HG03571 (cell line): ENCODE measurements at regions not wholly inside any gene's neighbourhood (a gene's known extent, or its start where the extent isn't known, plus 50 kb on each side); places are given as distances from the start of the nearest gene placed in this dataset.

Experiments used
- ATAC-seq: cut with Tn5 transposase; IDR thresholded peaks from one replicate; pipeline ENCODE4 v1.9.1; 2021; ENCODE audit not compliant: unreplicated experiment

DNA sequence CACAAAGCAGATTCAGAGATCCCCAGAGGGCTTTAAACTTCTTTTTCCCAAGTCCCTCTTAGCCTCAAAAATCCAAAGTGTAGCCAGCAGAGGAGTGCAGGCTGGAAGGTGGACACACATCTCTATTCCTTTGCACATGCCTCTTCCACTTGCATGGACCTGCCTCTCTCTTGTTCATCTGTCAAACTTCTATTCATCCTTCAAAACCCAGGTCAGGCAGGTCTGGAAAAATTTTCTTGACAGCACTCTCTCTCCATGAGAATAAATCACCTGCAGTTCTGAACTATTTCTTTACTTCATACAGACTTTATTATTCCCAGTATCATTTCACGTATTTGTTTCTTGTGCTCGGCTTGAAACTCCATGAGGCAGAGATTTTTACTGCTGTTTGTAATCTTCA is 127.5 kb downstream of the SS18 start:
- no peak for ATAC-seq

GRCh38 chr18:25962176-25962575 is 128.2 kb downstream of the SS18 start:
- no peak for ATAC-seq

- ATAC-seq, result no peak
Observed at GRCh38 chr18:25957017-25957416, 133.4 kb downstream of the SS18 start.

DNA sequence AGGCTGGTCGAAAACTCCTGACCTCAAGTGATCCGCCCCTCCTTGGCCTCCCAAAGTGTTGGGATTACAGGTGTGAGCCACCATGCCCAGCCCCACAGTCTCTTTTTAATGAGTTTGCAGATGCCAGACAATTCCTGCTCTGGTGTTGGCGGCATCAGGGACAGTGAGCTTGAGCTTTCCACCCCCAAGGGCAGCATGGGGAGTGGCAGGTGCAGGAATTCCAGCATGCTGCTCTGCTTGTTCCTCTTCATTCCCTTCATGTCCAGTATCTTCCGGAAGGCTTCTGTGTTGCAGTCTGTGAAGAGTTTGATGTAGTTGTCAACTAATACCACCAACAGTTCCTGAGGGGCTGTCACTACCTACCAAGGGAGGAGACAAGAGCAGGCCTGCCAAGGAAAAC is 137.3 kb downstream of the SS18 start:
- ATAC-seq, result no peak

DNA sequence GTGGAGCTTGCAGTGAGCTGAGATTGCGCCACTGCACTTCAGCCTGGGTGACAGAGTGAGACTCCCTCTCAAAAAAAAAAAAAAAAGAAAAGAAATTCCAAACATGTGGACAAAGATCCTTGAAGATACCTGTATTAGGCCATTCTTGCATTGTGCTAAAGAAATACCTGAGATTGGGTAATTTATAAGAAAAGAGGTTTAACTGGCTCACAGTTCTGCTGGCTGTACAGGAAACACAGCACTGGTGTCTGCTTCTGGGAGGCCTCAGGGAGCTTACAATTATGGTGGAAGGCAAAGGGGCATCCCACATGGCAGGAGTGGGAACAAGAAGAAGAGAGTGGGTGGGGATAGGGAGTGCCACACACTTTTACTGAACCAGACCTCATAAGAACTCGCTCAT is 140.1 kb downstream of the SS18 start:
- no peak for ATAC-seq

DNA sequence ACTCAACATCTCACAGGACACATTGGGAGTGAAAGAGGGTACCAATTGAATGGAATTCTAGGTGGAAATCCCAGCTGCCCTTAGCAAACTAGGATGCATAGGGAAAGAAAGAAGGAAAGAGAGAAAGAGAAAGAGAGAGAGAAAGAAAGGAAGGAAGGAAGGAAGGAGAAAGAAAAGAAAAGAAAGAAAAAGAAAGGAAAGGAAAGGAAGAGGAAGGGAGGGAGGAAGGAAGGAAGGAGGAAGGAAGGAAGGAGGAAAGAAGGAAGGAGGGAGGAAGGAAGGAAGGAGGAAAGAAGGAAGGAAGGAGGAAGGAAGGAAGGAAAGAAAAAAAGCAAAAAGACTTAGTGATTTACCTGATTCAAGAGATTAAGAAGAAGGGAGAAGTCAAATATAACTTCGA is 143.9 kb downstream of the SS18 start:
- no peak for ATAC-seq

DNA sequence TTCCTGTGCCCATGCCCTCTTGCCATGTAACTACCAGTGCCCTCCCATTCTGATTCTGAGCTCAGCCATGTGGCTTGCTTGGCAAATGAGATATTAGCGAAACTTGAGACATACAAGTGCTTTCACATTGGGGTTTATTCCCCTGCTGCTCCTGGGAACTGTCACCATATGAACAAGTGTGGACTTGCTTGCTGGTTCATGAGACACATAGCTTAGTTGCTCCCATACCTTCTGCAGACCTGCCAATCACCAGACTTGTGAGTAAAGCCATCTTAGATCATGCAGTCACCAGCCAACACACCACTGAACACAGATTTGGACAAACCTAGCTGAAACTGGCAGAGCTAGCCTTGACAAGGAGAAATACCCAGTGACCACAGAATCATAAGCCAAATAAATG is 155.1 kb downstream of the SS18 start:
- no peak for ATAC-seq

DNA sequence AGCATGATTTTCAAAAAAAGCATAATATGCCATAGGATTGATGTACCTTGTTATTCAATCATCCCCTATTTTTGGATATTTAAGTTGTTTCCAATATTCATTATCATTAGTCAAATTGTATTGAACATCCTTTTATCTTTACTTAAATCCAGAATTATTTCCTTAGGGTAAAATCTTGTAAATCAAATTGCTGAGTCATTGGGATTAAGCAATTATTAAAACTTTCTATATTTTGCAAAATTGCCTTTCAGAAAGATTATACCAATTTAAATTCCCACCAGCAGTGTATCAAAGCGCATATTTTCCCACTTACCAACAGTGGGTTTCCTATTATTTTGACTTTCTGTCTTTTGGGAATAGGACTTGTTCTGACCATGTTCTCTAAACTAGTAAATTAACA is 159.3 kb downstream of the SS18 start:
- ATAC-seq, result no peak

GRCh38 chr18:25929787-25930186 is 160.6 kb downstream of the SS18 start:
- no peak for ATAC-seq

DNA sequence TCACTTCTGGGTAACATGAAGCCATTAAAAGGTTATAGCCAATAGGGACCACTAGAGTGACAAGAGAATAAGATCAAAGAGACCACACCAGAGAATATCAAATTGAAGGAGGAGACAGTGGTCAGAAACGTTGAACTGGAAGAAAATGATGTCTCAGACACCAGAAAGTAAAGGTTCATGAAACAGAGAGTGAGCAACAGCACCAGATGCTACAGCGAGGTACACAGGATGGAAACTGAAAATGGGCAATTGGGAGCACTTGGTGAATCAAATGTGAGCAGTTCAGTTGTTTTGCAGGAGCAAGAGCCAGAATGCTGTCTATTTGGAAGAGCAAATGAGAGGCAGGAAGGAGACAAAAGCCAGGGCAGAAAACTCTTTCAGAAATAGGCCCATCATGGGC is 162.6 kb downstream of the SS18 start:
- ATAC-seq, result no peak

GRCh38 chr18:25923193-25923592 is 167.2 kb downstream of the SS18 start:
- no peak for ATAC-seq

DNA sequence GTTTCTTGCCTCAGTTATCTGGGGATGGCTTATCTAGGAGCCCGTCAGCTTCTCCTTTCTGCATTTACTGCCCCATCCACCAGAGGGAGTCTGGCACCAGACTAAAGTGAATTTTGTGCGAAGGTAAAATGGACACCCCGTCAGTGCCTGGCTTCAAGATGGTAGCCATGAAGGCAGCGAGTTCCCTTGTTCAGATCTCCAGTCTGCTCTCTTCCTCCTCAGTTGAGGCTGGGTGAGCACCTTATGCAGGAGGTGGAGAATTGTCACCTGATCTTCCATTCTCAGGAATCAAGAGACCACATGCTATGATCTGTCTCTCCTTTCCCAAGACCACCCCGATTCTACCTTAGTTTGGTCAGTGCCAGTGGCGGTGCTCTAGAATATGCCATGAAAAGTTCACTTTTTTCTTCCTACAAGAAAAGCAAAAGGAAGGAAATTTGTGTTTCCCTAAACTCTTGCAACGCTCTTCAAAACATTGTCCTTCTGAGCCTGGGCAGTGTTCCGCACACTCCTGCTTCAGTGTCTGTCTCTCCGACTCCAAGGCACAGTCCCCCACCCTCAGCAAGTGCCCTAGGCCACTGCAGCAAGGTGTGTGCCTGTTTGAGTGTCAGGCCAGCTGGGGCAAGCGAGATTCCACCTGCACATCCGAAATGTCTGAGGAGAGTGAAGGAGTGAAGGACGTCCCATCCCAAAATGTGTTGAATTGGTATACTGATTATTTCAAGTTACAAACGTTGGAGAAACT is 168.6 kb downstream of the SS18 start:
- no peak for ATAC-seq

GRCh38 chr18:25915907-25916306 is 174.5 kb downstream of the SS18 start:
- ATAC-seq, result no peak

- ATAC-seq, result no peak
Observed at GRCh38 chr18:25898965-25899364, 191.4 kb downstream of the SS18 start.

DNA sequence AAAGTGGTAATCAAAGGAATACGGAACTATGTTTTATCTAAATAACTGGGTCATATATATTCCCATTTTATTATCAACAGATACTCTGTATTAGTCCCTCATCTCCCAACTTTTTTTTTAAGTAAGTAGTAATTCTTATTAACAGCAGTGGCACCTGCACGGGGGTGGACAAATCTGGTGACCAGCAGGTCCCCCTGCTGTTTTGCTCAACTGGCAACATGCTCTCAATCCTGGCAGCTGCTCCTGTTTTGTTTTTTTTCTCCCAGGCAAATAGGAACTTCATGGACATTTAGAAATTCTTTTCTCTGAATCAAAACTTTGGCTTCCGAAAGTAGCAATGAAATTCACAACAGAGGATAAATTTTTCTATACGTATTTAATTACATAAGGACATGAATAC is 193.5 kb downstream of the SS18 start:
- no peak for ATAC-seq

GRCh38 chr18:25896178-25896780 is 194.1 kb downstream of the SS18 start:
- ATAC-seq, result no peak

- ATAC-seq, result no peak
Observed at GRCh38 chr18:25895518-25895917, 194.9 kb downstream of the SS18 start.

DNA sequence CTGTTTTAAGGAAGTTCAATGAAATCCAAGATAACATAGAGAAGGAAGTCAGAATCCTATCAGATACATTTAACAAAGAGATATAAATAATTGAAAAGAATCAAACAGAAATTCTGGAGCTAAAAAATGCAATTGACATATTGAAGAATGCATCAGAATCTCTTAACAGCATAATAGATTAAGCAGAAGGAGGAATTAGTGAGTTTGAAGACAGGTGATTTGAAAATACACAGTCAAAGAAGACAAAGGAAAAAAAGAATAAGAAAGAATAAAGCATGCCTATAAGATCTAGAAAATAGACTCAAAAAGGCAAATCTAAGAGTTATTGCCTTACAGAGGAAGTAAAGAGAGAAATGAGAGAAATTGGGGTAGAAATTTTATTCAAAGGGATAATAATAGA is 204.1 kb downstream of the SS18 start:
- no peak for ATAC-seq

GRCh38 chr18:25883091-25883490 is 207.3 kb downstream of the SS18 start:
- no peak for ATAC-seq

- ATAC-seq, result no peak
Observed at GRCh38 chr18:25881149-25881548, 209.3 kb downstream of the SS18 start.

DNA sequence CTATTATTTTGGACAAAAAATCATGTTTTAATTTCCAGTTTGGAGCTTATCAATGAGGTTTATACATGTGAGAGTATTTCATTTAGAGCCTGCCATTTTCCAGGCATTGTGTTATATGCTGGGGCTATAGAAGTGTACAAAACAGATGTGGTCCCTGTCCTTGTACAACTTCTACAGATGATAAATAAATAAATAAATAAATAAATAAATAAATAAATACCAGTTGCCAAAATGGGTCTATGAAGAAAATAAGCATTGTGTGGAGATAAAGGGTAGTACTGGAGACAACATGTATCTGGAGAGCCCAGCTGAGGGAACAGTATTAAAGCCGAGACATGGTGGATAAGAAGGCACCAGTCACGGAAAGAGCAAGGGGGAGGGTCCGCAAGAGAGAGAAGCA is 210.0 kb downstream of the SS18 start:
- ATAC-seq, result no peak

GRCh38 chr18:25876330-25876948 is 214.0 kb downstream of the SS18 start:
- no peak for ATAC-seq
